Fibroblast of lung (primary cell): ENCODE measurements at regions not wholly inside any gene's neighbourhood (a gene's known extent, or its start where the extent isn't known, plus 50 kb on each side); places are given as distances from the start of the nearest gene placed in this dataset.
"Not testable (repeated sequence)": the region's sequence is repeated elsewhere in the genome, so short reads cannot be mapped to it uniquely, and the experiment has no call there.

ENCODE experiments used
- DNase-seq, 2 donors: peaks; one replicate each; pipeline versions ENCODE4 v3.0.0 to v3.0.0-alpha.2; 2010; ENCODE audit warnings: low read depth in 2 of 2
- H2AFZ ChIP-seq: 2 replicates; pipeline ENCODE4 v1.5.1; 2012; ENCODE audit warnings: low read length, control low read depth, inconsistent platforms
- H3K27ac ChIP-seq: 2 replicates; pipeline ENCODE4 v1.5.1; 2011; ENCODE audit warnings: low read length, control low read depth; ENCODE audit not compliant: insufficient read depth
- H3K27me3 ChIP-seq: 2 replicates; pipeline ENCODE4 v1.5.1; 2011; ENCODE audit warnings: mild to moderate bottlenecking, low read length; ENCODE audit not compliant: control insufficient read depth, insufficient read depth
- H3K36me3 ChIP-seq: 2 replicates; pipeline ENCODE4 v1.5.1; 2011; ENCODE audit warnings: low read length; ENCODE audit not compliant: control insufficient read depth, insufficient read depth
- H3K4me1 ChIP-seq: 2 replicates; pipeline ENCODE4 v1.5.1; 2011; ENCODE audit warnings: low read length; ENCODE audit not compliant: control insufficient read depth, insufficient read depth; ENCODE audit errors: extremely low read depth
- H3K4me2 ChIP-seq: 2 replicates; pipeline ENCODE4 v1.5.1; 2011; ENCODE audit warnings: low read length, control low read depth; ENCODE audit not compliant: insufficient read depth; ENCODE audit errors: extremely low read depth
- H3K4me3 ChIP-seq, 4 experiments: fragments of 200-600 bp in 1 of 4; sonication (generic) in 1 of 4; replicated peaks in 1 of 4; 2 replicates each; pipeline ENCODE4 v1.5.1; 2011 to 2016; ENCODE audit warnings: low read length in 4 of 4, low read depth in 3 of 4, mild to moderate bottlenecking in 3 of 4, control low read depth in 2 of 4, inconsistent platforms in 1 of 4, mixed read lengths in 1 of 4; ENCODE audit not compliant: insufficient read depth in 1 of 4; ENCODE audit errors: control extremely low read depth in 1 of 4
- H3K79me2 ChIP-seq: 2 replicates; pipeline ENCODE4 v1.5.1; 2012; ENCODE audit warnings: mild to moderate bottlenecking, low read length, inconsistent platforms; ENCODE audit not compliant: control insufficient read depth, insufficient read depth
- H3K9ac ChIP-seq: 2 replicates; pipeline ENCODE4 v1.5.1; 2011; ENCODE audit warnings: mild to moderate bottlenecking, low read length, control low read depth; ENCODE audit not compliant: insufficient read depth
- H3K9me3 ChIP-seq: 2 replicates; pipeline ENCODE4 v1.5.1; 2012; ENCODE audit warnings: low read depth, low read length; ENCODE audit not compliant: control insufficient read depth, insufficient read depth
- H4K20me1 ChIP-seq: 2 replicates; pipeline ENCODE4 v1.5.1; 2011; ENCODE audit warnings: low read length; ENCODE audit not compliant: control insufficient read depth, insufficient read depth; ENCODE audit errors: extremely low read depth
- CTCF ChIP-seq, 2 donors: IDR thresholded peaks in 1 of 2; conservative IDR thresholded peaks in 1 of 2; 1 replicate in 1 of 2; 2 replicates in 1 of 2; pipeline ENCODE4 v1.5.1; 2011 to 2012; ENCODE audit warnings: low read length in 2 of 2, control low read depth in 1 of 2, inconsistent platforms in 1 of 2, low read depth in 1 of 2, mild to moderate bottlenecking in 1 of 2
- EZH2 ChIP-seq: IDR thresholded peaks from 2 replicates; pipeline ENCODE4 v1.5.1; 2012; ENCODE audit warnings: low read length, control low read depth, mild to moderate bottlenecking; ENCODE audit errors: missing control alignments

GRCh38 chr6:71091167-71091566 is 134.3 kb upstream of the B3GAT2 start:
- no peak overlapping the region for H3K9ac ChIP-seq
- no peak overlapping the region for H3K27ac ChIP-seq
- no peak overlapping the region for H2AFZ ChIP-seq
- no peaks in the 10 kb centered on the region for H3K79me2 ChIP-seq
- H3K36me3 ChIP-seq: no peaks in the 10 kb centered on the region
- no peaks in the 10 kb centered on the region for H3K27me3 ChIP-seq
- TF ChIP-seq EZH2: no peak
- TF ChIP-seq CTCF (conservative IDR thresholded peaks at IDR 0.05 in 1 of 2, IDR thresholded peaks at IDR 0.05 in 1 of 2; ENCODE audit: low read depth in 1 of 2, low read length in 2 of 2): no peak
- DNase-seq: no peak
- no peaks in the 10 kb centered on the region for H3K4me1 ChIP-seq
- no peaks in the 10 kb centered on the region for H4K20me1 ChIP-seq
- H3K9me3 ChIP-seq: no peaks in the 10 kb centered on the region
- H3K4me2 ChIP-seq: no peak overlapping the region
- H3K4me3 ChIP-seq: no peak overlapping the region

- H3K9ac ChIP-seq: no peak overlapping the region
- H3K4me1 ChIP-seq: no peaks in the 10 kb centered on the region
- no peak overlapping the region for H2AFZ ChIP-seq
- no peaks in the 10 kb centered on the region for H4K20me1 ChIP-seq
- H3K4me3 ChIP-seq: no peak overlapping the region
- no peak for DNase-seq
- H3K79me2 ChIP-seq: no peaks in the 10 kb centered on the region
- H3K4me2 ChIP-seq: no peak overlapping the region
- no peak overlapping the region for H3K27ac ChIP-seq
- no peak for TF ChIP-seq CTCF (conservative IDR thresholded peaks at IDR 0.05 in 1 of 2, IDR thresholded peaks at IDR 0.05 in 1 of 2; ENCODE audit: low read depth in 1 of 2, low read length in 2 of 2)
- TF ChIP-seq EZH2: no peak
- no peaks in the 10 kb centered on the region for H3K36me3 ChIP-seq
- H3K27me3 ChIP-seq: no peaks in the 10 kb centered on the region
- no peaks in the 10 kb centered on the region for H3K9me3 ChIP-seq
These were observed 135.1 kb upstream of the B3GAT2 start for GRCh38 chr6:71091956-71092355.

- H3K79me2 ChIP-seq, H3K9ac ChIP-seq, H2AFZ ChIP-seq, H3K27me3 ChIP-seq, H3K36me3 ChIP-seq, H3K9me3 ChIP-seq, DNase-seq, H3K27ac ChIP-seq, H3K4me3 ChIP-seq, H3K4me2 ChIP-seq, H3K4me1 ChIP-seq, H4K20me1 ChIP-seq: not testable (repeated sequence)
These were observed 140.4 kb upstream of the B3GAT2 start for GRCh38 chr6:71097264-71097663.

GRCh38 chr6:71099649-71100048 is 142.8 kb upstream of the B3GAT2 start:
- Histone ChIP-seq H2AFZ (no peak overlapping the region), H3K4me2 (no peak overlapping the region), H3K27ac (no peak overlapping the region), H3K9ac (no peak overlapping the region), H3K4me3 (no peak overlapping the region), H3K79me2 (no peaks in the 10 kb centered on the region), H4K20me1 (no peaks in the 10 kb centered on the region), H3K9me3 (no peaks in the 10 kb centered on the region), H3K4me1 (no peaks in the 10 kb centered on the region), H3K27me3 (no peaks in the 10 kb centered on the region), H3K36me3 (no peaks in the 10 kb centered on the region)
- TF ChIP-seq EZH2: no peak
- no peak for DNase-seq
